NOMO-1 treated with DMSO at 0.1 percent for 48 hours (cell line): ENCODE measurements at regions not wholly inside any gene's neighbourhood (a gene's known extent, or its start where the extent isn't known, plus 50 kb on each side); places are given as distances from the start of the nearest gene placed in this dataset.
"Not testable (repeated sequence)": the region's sequence is repeated elsewhere in the genome, so short reads cannot be mapped to it uniquely, and the experiment has no call there.

ENCODE experiments used
- DNase-seq: peaks from one replicate; lab custom pipeline; 2025; ENCODE audit not compliant: unreplicated experiment; lab: John Stamatoyannopoulos, UW

DNA sequence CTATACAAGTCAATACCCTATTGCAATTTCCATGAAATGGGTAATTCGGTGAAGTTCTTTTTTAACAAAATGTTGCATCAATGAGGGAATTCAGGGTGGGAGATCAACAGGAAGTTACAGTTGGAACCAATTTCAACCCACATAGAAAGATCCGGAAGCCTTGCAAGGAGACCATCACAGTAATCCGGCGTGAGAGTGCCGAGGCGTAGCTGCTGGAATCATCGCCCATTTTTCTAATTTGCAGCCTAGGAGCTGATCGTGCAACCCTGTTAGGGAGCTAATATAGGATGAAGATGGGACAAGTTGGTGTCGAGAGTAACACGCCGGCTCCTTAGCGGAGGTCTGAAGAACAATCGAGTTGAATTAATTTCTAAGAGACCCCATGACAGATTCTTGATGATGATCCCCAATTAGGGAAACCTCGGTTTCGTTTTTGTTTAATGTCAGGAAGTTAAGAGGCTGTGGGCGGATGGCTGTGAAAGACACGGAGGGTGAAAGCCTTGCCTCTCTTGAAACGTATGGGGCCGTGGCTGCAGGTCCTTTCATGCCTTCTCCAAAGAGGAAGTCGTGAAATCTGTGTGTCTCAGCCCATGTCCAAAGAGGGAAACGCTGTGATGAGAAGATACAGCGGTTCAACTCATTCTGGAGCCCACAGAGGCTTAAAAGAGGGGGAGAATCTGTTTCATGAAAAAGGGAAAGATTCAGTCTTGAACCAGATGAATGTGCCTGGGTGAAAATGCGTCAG, 51.2 kb upstream of the CARD11 start:
- peak; percentile 88 for DNase-seq

DNA sequence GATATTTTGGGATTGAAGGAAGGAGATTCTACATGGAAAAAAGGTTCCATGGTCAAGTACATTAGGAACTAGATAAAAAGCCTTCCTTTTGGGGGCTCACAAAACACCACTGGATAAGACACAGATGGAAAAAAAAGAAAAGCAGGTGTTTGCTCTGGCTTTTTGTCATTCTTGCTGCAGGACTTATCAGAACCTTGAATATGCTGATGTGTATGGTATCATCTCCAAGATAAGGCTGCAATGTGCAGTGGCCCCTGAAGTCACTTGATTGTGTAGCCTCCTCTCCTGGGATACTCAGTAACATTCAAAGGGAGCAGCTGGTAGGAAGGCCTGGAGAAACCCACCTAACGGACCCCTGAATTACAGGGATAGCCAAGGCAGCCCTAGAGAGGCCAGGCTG, 54.1 kb upstream of the CARD11 start:
- DNase-seq: no peak

DNA sequence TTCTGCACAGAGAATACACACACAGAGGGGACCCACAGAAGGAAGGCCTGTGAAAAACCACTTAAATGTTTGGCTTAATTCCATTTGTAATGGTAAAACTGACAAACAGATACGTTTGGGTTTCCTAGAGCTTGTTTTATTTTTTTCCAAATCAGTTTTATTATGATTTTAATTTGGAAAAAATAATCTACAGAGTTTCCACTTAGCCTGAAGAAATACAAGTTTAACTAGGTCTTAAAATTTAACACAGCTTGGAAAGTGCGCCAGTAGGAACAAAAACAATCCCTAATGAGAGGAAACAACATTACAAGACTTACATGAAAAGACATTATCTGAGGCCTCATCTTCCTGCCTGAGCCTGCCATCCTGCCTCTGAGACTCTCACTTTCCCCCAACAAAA, 58.5 kb upstream of the CARD11 start:
- DNase-seq: no peak

DNA sequence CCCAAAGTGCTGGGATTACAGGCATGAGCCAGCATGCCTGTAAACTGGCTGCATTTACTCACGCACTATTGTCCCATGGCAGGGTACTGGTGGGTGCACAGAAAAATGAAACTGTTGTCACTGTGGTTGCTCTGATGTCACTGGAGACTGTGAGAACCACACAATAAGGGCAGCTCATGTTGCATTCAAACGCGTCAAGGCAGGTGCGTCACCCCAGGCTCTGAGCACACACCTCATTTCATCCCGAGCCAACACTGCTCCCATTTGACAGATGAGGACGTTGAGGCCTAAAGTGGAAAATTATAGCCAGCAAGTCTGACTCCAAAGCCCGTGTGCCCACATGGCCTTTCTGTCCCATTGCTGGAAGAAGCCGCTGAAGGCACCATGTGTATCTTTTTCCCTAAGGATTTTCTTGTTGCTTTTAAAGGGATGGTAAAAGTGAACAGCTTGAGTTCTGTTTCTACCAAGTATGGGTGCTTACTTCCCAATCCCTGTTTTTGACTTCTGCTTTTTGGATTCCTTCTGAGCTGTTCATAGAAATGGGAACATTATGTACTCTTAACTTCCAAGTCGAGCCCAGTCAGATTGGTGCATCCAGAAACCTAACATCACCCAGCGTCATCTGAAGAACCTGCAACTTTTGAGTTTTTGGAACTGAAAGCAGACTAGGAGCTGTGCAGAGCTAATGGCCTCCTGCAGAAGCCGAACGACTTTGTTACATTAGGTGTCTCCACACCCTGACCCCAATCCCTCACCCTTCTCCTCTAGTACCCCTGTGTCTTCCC, 60.1 kb upstream of the CARD11 start:
- DNase-seq: no peak

DNA sequence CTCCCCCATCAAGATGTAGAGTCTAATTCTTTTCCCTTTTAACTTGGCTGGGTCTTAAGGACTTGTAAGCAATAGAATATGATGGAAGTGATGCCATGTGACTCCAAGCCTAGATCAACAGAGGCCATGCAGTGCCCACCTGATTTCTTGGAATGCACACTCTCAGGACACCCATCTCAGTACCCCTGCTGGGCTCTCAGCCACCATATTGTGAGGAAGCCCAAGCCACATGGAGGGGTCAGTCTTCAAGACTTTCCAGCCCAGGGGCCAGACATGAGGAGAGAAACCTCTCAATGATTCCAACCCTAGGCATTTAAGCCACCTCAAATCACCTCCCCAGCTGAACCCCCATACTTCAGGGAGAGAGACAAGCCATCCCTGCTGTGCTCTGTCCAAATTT, 62.2 kb upstream of the CARD11 start:
- no peak for DNase-seq

DNA sequence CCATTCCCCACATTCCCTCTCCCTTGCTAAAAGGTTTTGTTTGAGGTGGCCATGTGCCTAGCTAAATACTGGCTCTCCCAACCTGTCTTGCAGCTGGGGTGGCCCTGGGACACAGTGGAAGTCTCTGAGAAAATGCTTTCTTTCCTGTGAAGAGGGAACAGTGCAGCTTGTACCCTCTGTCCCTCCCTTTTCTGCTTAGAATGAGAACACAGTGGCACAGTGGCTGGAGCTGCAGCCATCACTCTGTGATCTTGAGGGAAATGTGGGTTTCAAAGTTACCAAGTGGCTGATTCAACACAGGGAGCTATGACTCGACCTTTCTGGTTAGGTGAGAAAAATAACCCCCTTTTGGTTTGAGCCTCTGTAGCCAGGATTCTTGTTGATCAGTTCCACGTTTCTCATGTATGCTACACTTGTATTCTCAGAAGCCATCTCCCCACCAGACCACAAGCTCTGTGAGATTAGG, 62.7 kb upstream of the CARD11 start:
- no peak for DNase-seq

DNA sequence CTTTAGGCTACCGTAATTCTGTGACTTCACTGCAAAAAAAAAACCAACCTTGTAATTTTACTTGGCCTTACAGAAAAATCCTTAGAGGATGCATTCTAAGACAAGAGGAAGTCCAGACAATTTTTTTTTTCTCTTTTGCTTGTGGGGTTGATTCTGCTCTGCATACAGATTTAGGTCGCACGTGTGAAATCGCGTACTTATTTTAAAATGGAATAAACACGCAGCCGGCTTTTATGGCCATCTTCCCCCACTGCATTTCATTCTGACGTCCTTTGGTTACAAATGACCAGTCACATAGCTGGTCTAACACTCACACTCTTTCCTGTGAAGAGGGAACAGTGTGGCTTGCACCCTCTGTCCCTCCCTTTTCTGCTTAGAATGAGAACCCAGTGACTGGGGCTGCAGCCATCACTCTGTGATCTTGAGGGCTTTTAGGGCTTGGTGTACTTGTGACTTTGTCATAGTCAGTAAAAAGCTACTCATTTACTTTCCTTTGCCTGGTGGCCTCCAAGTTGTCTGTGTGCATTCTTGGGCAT, 63.6 kb upstream of the CARD11 start:
- no peak for DNase-seq

DNA sequence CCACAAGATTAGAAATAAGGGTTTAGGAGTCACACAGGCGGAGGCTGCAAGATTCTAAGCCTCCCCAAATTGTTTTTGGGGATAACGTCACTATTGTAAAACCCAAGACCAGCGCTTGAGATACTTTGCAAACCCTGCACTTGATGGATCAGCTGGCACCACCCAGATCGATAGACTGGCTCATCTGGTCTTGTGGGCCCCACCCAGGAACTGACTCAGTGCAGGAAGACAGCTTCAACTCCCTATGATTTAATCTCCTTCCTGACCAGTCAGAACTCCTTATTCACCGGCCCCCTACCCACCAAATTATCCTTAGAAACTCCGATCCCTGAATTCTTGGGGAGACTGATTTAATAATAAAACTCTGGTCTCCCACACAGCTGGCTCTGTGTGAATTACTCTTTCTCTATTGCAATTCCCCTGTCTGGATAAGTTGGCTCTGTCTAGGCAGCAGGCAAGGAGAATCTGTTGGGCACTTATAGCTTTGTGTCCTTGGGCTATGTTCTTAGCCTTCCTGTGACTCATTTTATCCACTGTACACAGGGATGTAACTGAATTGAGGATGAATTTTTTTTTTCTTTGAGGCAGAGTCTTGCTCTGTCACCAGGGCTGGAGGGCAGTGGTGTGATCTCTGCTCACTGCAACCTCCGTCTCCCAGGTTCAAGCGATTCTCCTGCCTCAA, 64.4 kb upstream of the CARD11 start:
- no peak for DNase-seq

DNA sequence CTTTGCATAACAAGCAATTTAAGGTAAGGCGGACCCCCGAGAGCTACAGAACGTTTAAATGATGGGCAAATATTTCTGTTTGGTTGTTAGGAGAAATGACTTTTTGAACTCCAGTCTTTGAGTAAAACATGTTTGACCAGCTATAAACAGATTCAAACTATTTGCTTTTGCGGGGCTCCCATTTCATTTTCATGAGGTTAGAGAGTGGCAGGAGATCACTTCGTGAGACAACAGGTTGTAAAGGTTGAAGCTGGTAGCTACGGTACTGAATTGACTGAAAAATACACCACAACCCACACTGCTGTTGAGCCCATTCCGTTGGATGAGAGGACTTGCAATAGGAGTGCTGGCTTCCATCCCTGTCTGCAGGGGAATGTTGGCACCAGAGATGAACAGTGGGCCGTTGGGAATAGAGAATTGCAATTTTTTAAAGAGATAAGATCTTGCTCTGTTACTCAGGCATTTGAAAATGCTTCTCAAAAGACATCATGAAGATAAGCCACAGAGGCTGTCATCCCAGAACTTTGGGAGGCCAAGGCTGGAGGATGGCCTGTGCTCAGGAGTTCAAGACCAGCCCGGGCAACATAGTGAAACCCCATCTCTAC, 65.7 kb upstream of the CARD11 start:
- no peak for DNase-seq

DNA sequence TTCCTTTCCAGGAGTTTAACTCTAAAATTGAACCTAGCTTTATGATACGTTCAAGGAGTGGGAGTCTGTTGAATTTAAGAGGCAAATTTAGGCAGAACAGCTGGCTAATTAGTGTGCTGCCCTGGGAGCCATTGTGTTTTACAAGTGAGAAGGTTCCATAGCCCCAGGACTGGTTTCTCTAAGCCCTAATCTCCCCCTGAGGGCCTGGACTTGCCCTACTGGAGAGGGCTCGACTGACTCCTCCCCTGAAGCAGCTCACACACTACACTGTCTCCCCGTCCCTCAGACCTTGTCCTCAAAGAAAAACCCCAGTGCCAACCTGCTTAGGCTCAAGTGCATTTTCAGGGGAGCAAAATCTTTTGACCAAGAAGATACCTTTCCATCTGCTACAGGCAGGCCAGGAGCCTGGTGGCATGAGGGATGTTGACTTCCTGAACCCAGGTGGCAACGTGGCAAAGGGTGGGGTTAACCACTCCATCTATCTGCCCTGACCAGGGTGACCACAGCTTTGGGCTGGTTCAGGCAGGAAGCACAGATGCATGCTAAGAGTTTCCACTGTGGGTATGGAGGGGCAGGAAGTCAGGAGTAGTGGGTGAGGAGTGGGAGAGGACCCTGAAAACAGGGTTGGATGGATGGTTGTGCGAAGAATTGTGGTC, 68.9 kb upstream of the CARD11 start:
- DNase-seq: no peak

DNA sequence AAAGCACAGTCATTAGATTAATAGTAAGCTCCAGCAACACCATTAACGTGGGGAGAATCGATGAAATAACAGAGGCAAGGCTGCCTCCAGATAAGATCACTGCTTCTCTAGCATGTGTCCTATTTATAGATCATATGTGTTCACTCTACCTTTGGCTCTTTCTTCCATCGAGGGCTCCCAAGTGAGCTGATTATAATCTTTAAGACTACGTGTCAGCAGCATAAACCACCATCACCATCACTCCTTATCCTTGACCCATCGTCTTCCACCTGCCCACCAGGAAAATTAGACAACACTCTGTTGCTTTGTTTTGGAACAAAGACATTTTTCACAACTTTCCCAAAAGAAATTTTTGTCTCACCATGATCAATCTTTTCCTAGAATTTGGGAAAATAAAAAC, 71.2 kb upstream of the CARD11 start:
- no peak for DNase-seq

DNA sequence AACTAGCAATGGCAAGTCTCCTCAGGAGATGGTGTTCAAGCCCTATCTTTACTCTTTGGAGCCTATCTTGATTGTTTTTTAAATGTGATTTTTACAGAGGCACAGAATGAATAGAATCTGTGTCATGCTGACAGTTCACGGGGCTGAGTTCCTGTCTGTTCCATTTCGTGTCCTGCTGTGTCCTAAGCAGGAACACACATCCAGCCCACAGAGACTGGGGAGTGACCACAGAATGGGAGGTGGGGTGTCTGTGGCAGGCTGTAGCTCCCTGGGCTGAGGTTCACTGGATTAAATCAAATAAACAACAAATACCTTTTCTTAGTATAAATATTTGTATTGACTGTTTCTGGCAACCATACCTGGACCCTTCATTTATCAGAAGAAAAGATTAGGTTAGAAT, 73.4 kb upstream of the CARD11 start:
- no peak for DNase-seq

DNA sequence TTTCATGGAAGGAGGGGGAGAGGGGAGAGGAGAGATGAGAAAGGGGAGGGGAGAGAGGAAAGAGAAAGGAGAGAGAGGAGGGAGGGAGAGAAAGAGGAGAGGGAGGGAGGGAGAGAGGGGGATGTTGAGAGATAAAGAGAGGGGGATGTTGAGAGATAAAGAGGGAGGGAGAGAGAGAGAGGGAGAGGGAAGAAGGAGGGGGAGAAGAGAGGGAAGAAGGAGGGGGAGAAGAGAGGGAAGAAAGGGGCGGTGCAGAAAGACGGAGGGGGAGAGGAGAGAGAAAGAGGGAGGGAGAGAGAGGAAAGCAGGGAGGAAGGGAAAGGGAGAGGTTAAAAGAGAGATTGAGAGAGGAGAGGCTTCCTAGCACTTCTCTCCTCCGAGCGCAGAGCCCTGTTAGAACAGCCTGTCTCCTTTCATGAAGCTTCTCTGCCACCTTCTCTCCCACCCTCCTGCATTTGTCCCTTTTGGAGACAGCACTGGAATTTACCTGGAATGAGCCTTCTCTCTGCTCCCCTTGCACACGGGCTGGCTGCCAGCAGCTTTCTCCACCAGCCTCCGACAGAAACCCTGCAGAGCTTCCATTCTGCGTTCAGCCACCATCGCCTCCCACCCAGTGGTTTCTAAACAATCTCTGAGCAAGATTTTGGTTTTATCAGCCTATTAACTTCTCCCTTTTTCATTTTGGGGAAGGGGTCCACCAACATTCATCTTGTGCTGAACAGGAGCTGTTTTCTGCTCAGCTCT, 74.0 kb upstream of the CARD11 start:
- no peak for DNase-seq

DNA sequence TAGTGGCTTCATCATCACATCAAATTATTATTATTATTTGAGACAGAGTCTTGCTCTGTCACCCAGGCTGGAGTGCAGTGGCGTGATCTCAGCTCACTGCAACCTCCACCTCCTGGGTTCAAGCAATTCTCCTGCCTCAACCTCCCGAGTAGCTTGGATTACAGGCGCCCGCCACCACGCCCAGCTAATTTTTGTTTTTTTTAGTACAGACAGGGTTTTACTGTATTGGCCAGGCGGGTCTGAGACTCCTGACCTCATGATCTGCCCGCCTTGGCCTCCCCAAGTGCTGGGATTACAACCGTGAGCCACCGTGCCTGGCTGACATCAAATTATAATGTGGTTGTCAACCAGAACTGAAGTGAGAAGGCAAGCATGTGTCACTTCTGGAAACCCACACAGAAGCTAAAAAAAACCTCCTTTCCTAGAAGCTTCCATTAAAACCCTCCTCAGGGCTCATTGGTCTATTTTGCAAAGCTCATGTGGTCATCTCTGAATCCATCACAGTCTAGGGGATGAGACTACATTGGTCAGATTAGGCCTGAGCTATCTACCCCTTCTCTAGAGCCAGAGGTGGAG, 75.8 kb upstream of the CARD11 start:
- DNase-seq: not testable (repeated sequence)

DNA sequence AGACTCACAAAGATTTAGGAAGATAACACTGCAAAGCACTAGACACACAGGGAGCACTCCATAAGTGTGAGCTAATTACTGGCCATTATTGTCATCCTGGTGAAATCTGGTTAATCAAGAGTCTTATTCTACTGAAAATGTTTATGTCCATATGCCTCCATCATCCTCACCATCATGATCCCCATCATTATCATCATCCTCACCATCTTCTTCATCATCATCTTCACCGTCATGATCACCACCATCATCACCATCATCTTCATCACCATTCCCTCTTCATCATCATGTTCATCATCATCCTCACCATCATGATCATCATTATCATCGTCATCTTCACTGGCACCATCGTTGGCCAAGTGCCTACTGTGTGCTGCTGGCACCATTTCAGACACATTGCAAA, 76.3 kb upstream of the CARD11 start:
- DNase-seq: no peak

DNA sequence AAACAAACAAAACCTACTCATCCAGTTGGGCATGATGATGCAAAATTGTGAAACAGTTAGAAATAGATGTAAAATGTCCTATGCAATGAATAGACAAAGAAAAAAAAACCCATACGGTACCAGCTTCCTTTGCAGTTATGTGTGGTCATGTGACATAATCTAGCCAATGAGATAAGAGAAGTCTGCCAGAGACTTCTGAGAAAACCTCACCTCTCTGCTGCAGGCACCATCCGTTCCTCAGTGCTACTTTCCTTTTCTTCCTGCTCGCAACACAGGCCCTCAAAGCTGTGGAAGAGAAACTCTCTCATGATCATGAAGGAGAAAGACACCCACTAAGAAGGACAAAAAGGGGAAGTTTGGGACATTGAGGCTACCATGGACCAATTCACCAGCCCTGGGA, 76.8 kb upstream of the CARD11 start:
- no peak for DNase-seq

DNA sequence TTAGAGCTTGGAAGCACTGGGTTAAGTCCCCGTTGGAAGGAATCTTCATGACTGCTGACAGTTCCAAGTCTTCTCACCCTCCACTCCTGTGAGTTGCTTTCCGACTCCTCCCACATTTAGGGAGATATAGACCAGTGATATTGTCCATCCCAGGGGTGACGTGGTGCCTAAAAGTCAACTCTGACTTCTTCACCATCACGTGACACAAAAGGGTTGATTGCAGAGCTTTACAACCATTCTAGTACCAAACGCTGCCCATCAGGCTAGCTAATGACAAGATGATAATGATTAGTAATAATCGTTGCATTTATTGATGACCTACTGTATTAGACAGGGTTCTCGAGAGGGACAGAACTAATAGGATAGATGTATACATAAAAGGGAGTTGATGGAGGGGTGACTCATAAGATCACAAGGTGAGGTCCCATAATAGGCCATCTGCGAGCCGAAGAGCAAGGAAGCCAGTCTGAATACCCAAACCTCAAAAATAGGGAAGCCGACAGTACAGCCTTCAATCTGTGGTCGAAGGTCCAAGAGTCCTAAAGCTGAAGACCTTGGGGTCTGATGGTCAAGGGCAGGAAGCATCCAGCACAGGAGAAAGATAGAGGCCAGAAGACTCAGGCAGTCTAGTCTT, 85.3 kb upstream of the CARD11 start:
- no peak for DNase-seq

DNA sequence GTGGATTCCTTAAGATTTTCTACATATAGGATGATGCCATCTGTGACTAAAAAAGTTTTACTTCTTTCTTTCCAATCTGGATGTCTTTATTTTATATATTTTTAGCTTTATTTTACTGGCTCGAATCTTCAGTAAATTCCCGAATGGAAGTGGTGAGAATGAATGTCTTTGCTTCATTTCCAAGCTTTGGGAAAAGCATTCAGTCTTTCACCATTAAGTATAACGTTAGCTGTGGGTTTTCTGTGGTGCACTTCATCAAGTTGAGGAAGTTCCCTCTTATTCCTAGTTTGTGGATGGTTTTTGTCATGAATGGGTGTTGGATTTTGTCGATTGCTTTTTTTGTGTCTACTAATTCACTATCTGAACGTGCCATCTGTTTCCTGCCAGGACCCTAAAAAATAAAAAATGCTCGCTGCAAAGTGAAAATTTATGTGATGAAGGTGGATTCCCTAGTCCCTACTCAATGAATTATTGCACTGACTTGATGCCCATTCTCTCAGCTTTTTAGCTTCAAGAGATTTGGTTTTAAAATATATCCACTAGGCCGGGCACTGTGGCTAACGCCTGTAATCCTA, 90.2 kb upstream of the CARD11 start:
- no peak for DNase-seq

DNA sequence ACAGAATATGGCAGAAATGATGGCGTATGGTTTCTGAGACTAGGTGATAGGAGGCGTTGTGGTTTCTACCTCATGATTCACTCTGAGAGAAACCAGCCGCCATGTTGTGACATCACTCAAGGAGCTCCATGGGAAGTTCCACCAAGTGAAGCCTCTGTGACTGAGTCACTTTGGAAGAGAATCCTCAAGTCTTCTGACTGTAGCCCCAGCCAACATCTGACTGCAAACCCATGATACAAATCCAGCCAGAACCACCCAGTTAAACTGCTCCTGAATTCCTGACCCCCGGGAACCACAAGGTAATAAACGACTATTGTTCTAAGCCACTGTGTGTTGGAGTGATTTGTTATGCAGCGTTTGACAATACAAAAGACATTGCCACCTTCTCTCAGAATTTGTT, 91.1 kb upstream of the CARD11 start:
- no peak for DNase-seq
